Stimulated activated CD4-positive, alpha-beta T cell treated with anti-CD3 and anti-CD28 coated beads, Interleukin-12 subunit alpha, Interleukin-12 subunit beta, amount 100 ng/mL, for 24 hours (primary cell): ENCODE measurements at regions not wholly inside any gene's neighbourhood (a gene's known extent, or its start where the extent isn't known, plus 50 kb on each side); places are given as distances from the start of the nearest gene placed in this dataset.
"Not testable (repeated sequence)": the region's sequence is repeated elsewhere in the genome, so short reads cannot be mapped to it uniquely, and the experiment has no call there.

Experiments used
- DNase-seq, 2 experiments: peaks; one replicate each; pipeline ENCODE4 v3.0.0-alpha.2; 2020; ENCODE audit warnings: low read depth in 2 of 2

DNA sequence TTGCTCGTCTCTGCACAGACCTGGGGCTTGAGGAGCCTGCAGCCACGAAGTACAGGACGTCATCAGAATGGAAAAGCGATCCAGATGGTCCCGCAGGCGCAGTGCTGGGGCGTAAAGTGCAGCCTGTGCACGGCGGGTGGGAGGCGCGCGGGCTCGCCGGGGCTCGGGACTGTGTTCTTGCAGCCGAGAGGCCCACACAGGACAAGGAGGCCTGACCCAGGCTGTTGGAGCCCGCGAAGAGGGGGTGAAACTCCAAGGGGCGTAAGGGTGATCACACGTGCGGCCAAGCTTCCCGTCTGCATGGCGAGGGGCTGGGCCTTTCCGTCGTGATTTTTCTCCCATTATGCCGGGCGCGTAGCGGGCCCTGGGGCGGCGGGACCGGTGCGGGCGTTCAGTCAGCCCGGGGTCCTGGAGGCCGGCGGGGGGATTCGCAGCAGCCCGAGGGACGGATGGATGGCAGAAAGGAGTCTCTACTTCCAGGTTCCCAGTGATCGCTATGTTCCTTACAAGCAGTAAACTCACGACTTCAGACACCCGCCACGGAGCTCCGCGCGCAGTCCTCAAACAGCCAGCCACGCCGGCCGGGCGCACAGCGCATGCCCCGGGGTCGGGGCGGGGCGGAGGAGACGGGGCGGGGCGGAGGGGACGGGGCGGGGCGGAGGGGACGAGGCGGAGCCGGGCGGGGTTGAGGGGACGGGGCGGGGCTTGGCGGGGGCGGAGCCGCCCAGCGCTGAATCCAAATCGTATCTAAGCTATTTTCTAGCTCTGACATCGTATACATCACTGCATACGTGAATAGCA, 141.0 kb upstream of the KCNJ18 start:
- DNase-seq, result peak; percentile 67 to 71

DNA sequence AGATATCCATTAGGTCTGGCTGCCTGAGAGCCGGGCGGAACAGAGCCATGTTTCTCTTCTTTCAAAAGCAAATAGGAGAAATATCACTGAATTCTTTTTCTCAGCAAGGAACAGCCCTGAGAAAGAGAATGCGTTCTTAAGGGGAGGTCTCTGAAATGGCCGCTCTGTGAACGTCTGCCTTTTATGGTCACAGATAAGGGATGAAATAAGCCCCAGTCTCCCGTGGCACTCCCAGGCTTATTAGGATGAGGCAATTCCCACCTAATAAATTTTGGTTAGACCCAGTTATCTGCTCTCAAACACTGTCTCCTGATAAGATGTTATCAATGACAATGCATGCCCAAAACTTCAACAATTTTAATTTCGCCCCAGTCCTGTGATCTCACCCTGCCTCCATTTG, 133.4 kb upstream of the KCNJ18 start:
- not testable (repeated sequence) for DNase-seq

DNA sequence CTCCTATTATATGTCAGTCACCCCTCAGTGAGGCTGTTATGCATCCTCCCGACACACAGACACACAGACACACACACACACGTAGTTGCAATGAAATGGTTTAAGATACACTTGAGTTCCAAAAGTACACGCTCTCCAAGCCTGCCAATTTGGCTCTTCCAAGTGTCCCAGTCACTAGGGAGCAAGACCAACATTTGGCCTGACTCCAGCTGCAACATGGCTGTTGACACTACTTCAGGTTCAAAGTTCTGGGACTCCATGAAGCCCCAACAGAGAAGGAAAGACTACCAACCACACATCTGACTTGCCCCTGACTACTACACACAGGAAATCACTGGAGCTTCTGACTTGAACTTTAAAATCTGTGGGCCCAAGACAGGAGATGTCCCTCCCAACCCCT, 128.1 kb upstream of the KCNJ18 start:
- DNase-seq, result no peak

DNA sequence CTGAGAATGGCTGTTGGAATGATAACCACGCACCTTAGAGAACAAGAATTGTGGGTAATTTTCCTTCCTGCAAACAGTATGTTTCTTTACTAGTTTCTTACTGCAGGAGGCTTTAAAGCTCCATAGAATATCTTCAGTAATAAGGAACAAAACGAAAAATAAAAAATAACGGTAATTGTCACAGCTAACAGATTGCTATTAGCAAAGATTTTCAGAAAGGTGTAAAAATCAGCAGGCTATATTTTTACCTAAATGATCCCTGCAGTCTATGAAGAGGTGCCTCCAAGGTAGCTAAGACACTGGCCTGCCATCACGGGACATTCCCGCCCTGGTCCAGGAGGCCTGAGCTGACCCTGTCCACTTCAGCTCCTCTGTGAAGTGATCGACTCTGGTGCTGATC, 127.6 kb upstream of the KCNJ18 start:
- DNase-seq, result not testable (repeated sequence)

DNA sequence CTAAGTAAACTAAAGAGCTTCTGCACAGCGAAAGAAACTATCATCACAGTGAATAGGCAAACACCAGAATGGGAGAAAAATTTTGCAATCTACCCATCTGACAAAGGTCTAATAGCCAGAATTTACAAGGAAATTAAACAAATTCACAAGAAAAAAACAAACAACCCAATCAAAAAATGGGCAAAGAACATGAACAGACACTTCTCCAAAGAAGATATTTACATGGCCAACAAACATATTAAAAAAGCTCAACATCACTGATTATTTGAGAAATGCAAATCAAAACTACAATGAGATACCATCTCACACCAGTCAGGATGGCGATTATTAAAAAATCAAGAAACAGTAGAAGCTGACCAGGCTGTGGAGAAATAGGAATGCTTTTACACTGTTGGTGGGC, 121.9 kb upstream of the KCNJ18 start:
- not testable (repeated sequence) for DNase-seq

DNA sequence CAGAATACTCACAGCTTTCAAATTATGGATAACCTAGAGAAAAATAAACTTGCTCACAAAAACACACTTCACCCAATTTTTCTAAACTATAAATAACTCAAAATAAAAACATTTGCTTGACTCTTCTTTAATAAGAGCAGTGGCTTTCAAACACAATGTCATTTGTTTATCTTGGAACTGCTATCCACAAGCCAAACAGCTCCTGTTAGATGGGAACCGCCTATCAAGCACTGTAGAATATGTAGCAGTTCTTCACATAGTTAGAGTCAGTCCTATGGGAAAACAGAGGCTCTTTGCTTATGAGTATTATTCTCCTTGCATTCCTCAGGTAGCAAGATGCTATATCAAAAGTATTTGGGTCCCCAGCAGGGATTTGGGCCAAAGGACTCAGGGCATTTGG, 120.2 kb upstream of the KCNJ18 start:
- DNase-seq, result not testable (repeated sequence)

DNA sequence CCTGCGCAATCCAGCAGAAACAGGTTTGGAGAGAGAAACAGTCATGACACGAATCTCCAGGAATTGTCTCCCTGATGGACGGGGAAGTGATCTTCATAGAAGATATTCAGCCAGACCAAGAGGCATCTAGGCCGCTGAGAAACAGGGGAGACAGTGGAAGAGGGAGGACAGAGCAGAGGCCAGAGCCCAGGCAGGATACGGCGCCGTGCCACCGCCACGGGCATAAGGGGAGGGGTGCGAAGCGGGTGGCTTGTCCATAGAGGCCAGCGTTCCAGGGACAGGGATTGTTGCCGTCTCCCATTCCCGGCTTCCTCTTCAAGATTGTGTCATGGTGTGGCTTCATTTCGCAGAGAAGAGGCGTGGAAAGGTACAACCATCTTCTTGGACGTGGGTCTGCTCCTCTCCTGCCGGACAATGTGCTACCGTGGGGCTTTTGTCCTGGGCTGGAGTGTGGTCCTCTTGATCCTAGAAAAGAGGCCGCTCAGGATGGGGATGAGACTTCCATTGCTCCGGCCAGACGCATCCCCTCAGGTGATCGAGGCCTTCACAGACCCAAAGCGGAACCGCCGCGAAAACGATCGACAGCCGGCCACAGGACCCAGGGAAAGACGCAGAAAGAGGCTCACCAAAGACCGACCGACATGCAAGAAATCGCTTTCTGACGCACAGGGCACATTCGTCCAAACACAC, 118.9 kb upstream of the KCNJ18 start:
- not testable (repeated sequence) for DNase-seq

DNA sequence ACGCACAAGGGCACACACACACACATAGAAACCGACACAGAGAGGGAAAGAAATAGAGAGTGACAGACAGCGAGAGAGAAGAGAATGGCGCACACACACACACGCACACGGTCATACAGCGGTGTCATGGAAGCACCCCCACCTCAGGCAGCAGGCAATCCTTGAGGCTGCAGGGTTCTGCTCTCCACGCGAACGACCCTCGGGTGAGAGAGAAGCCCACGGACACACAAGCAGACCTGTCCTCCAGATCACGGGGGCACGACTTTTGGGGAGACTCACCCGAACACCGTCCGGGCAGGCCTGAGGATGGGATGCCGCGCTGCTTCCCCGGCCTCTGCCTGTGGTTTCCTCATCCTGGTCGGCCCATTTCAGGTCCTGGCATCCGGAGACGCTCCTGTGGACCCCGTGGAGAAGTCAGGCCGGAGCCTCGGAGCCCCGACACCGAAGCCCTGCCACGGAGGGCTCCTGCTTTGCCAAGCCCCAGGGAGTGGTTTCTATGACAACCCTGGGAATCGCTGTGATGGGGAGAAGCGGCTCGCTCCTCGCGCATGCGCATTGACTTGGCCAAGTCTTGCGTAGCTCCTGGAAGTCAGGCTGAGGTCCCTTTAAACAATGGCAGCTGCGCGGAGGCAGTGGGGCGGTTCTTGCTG, 118.2 kb upstream of the KCNJ18 start:
- peak in 1 of 2 experiments; percentile 33 for DNase-seq

DNA sequence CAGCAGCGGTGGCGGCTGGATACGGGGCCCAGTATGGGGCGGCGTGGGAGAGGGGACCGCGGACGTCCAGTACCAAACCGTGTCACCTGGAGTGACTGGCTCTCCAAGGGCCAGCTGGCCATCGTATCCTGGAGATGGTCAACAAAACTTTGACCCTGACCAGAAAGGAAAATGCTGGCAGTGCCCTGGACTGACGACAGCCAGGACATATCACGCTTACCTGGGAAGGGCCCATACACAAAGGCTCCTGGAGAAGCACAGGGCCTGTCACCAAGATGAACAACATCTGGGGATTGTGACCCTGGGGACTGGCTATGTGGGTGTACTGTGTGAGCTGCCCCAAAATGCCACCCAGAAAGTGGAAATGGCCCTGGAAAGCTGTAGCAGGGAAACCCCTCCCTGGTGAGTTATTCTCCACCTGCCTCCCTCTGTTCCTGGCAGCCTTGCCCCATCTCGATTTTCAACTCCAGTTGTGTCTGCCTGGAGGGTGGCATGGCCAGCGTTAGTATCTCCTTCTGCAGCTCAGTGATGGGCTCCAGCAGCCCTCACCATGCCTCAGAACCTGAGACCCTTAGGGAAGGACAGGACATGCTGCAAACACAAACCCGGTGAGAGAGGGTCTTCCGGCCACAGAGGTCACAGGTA, 117.6 kb upstream of the KCNJ18 start:
- not testable (repeated sequence) for DNase-seq

DNA sequence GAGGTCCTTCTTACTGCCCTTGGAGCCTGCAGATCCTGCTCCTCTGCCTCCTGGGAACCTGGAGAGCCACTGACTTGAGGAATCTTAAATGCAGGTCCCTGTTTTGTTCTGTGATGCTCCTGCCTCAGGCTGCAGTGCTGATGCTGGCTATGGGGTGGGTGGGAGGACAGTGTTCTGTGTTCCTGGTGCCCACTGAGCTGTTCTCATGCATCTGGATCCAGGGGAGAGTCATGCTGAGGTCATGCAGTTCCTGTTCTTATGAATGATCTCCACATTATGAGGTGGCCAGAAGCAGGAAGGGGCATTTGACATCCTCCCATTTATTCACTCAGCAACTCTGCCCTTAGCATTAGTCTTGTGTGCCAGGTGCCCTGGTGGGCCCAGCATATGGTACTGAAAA, 113.5 kb upstream of the KCNJ18 start:
- not testable (repeated sequence) for DNase-seq

DNA sequence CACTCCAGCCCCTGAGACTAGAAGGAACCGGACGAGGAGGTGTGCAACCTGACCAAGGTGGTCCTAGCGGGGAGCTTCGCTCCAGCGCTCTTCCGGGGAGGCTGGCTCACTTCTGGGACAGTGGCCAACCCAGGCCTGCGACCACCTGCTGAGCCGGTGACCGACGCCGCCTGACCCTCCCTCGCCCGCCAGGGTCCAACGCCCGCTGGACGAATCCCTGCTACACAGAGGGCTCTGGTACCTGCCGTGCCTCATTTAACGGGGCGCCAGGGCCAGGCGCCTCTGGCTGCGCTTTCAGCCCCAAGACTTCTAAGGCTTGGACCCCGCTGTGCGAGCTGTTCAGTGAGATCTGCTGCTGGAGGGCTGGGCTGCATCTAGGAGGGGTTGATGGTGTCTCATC, 99.5 kb upstream of the KCNJ18 start:
- DNase-seq, result no peak

DNA sequence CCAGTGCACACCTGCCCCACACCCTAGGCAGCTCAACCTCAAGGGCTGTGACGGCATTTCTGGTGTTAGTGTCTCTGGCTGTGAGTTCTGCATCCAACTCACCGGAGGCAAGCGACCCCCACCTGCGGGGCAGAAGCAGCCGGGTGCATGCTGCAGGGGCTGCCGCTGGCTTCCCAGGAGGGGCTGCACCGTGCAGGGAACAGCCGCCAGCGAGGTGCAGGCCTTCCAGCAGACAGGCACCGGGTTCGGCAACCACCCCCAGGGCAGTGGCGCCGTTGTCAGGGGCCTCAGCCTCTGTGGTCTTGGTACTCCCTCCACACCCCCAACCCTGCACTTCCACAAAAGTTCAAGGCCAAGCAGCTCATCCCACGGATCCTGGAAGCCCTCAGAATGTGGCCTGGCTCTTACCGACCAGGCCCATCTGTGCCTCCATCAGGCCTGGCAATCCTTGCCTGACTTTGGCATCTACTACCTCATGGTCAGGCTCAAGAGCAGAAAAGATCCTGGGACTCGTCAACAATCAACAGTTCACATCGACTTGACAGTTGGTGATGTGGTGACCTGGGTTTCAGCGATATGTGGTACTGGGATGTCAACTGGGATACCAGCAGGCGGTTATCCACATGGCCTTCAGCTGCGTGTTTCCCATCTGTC, 98.7 kb upstream of the KCNJ18 start:
- not testable (repeated sequence) for DNase-seq

DNA sequence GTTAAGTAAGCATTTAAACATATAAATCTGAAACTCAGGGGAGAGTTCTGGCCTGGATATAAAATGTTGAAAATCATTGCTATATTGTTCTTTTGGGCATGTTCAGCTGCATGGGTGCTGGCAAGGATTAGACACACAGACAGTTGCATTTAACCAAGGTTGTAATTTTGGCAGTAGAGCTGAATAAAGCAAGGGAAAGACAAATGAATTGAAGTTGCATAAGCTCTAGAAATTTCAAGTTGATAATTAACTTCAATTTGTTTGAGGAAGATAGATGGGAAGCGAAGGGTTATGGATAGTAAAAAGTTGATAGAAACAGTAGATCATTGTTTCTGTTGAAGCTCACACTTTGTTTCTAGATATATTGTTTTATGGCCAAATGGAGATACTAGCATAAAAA, 97.2 kb upstream of the KCNJ18 start:
- DNase-seq, result no peak

DNA sequence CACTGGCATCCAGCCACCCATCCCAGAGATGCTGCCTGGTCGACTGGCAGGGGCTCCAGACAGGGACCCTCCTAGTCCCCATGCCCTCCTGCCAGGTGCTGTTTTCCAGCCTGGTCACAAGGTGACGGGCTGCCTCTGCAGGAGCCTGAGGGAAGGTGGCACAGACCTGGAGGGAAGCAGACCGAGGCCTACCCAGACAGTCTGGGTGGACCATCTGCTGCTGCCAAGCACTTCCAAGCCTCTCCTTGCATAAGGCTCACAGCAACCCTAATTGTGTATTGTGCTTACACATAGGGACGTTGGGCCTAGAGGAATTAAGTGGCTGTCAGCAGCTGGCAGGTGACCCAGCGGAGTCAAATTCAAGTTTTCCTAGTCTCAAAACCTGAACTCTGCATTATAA, 90.1 kb upstream of the KCNJ18 start:
- DNase-seq, result no peak

DNA sequence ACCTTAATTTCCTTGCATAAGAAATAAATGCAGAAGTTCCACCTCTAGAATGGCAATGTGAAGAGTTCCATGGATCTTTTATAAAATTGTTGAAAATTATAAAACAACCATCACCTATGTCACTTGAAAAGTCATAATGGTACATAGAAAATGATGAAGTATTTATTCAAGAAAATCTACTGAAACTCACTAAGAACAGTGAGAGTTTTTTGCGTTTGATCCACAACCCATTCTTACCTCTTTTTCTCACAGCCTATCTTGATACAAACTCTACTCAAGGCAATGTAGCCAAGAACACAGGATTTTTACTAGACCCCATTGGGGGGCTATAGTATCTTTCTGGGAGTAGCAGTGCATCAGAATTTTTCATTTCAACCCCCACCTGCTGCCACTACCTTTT, 89.0 kb upstream of the KCNJ18 start:
- DNase-seq, result not testable (repeated sequence)

DNA sequence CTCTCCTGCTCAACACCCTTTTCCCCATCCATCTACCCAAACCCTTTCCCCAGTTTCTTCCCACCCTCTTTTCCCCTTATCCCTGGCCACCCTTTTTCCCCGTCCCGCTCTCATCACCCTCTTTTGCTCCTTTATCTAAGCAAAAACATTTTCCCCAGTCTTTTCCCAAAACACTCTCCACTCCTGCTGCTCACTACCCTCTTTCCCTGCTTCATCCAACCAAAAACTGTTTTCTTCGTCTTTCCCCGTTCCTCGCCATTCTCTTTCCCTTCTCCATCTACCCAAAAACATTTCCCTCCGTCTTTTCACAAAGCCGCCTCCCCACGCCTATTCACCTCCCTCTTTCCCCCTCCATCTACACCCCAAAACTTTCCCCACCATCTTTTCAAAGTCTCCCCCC, 80.9 kb upstream of the KCNJ18 start:
- not testable (repeated sequence) for DNase-seq

DNA sequence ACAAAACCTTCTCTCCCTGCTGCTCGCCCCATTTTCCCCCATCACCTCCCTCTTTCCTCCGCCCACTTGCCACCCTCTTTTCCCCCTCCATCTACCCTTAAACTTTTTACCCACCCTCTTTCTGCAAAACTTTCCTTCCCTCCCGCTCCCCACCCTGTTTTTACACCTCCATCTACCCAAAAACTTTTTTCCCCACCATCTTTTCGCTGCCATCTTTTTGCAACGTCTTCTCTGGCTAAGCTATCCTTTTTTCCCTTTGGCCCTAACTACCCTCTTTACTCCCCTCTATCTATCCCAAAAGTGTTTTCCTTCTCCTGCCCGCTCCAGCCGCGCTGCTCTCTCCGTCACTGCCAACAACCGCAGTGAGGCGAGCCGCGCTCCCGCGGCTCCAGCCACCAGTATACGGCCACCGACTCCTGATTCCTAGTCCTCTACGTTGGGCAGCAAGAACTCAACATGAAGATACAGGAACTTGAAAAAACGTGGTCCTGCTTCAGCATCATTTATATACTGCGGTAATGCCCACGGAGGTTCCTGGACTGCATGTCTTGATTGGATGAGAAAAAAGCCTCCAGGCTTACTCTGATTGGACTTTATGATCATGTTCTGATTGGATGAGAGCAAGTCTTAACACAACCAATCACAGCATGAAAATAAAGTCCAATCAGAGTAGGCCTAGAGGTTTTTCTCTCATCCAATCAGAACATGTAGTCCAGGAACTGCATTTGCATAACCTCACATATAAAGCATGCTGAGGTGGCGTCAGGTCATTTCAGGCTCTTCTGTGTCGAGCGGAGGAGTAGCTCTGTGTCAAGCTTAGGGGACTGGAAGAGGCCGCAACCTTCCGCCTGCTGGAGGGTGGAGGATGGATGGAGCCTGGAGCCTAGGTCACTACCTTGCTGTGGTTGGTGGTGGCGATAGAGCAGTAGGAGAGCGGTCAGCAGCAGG, 79.9 kb upstream of the KCNJ18 start:
- not testable (repeated sequence) for DNase-seq

DNA sequence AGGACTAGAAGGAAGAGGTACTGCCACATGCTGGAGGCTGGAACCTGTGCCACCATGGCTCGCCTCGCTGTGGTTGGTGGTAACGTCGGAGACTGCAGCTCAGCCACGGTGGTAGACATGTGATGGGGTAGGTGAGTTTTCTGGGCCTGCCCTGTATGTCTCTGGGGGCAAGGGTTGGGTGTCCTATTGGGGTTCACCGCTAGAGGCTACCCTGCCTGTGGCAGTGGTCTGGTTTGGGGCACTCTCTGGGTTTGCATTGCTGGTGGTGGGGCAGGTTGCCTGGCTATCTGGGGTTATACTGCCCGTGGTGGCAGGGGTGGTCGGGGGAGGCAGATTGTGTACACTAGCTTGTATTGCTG, 79.3 kb upstream of the KCNJ18 start:
- no peak for DNase-seq

DNA sequence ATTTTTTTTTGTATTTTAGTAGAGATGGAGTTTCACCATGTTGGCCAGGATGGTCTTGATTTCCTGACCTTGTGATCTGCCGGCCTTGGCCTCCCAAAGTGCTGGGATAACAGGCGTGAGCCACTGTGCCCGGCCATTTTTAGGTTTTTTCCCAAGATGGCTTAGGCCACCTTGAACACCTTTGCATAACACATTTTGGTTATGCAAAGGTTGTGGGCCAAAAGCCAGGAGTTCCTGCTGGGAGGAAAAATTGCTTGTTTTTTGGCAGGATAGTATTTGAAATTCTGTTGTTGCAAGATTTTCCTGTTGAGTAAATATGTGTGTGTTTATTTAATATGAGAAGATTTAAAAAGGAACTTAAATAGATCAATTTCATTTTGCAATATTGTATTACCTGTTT, 65.3 kb upstream of the KCNJ18 start:
- DNase-seq, result not testable (repeated sequence)
